HL-60 (cell line): ENCODE measurements at regions not wholly inside any gene's neighbourhood (a gene's known extent, or its start where the extent isn't known, plus 50 kb on each side); places are given as distances from the start of the nearest gene placed in this dataset.

Source experiments
- DNase-seq, 2 experiments: peaks; one replicate each; pipeline ENCODE4 v3.0.0-alpha.2; 2010 to 2020; ENCODE audit warnings: low read depth in 1 of 2, low spot score in 1 of 2
- H3K27ac ChIP-seq: fragments of 250-450 bp; sonication (Bioruptor Pico); replicated peaks from 2 replicates; pipeline ENCODE4 v1.5.1; 2020; ENCODE audit warnings: mild to moderate bottlenecking, moderate library complexity
- H3K27me3 ChIP-seq: fragments of 250-450 bp; sonication (Bioruptor Pico); 2 replicates; pipeline ENCODE4 v1.5.1; 2021; ENCODE audit warnings: mild to moderate bottlenecking, moderate library complexity; ENCODE audit not compliant: insufficient read depth, poor library complexity, severe bottlenecking
- H3K4me3 ChIP-seq: replicated peaks from 2 replicates; pipeline ENCODE4 v1.5.1; 2011; ENCODE audit warnings: mild to moderate bottlenecking, control low read depth, low read length; ENCODE audit not compliant: insufficient read depth
- GABPA ChIP-seq: IDR thresholded peaks from 2 replicates; pipeline ENCODE4 v1.6.1; 2012; ENCODE audit warnings: low read depth
- POLR2AphosphoS5 ChIP-seq: IDR thresholded peaks from 2 replicates; pipeline ENCODE4 v1.6.1; 2012; ENCODE audit warnings: low read depth
- SPI1 ChIP-seq: IDR thresholded peaks from 2 replicates; pipeline ENCODE4 v1.6.1; 2012; ENCODE audit warnings: low read depth, mild to moderate bottlenecking, borderline replicate concordance
- TF ChIP-seq, protein P1 (sequence below): IDR thresholded peaks from one replicate; pipeline ENCODE4 v1.5.1; 2011; ENCODE audit warnings: low read length, control low read depth, inconsistent platforms; ENCODE audit not compliant: insufficient read depth
- TF ChIP-seq, protein P2 (sequence below): IDR thresholded peaks from 2 replicates; pipeline ENCODE4 v1.6.1; 2012; ENCODE audit warnings: low read depth; ENCODE audit not compliant: insufficient replicate concordance

DNA sequence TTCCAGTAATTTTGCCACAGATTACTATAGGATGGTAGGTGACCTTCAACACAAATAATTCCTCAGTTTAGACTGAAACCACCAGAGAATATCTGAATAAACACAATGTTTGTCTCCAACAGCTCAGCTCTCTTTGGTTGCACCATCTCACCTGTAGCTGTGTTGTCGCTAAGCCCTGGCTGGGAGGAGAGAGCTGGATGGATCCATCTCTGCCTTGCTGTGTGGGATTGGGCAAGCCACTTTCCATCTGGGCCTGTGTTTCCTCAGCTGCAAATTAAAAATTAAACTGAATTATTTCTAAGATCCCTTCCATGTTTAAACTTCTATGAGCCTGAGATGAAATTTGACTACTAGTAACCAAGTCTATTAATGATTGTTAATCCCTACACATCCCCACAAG, 310.2 kb downstream of the FBXW7 start:
- DNase-seq, result no peak
- no peak overlapping the region for H3K4me3 ChIP-seq
- no peaks in the 10 kb centered on the region for H3K27me3 ChIP-seq
- H3K27ac ChIP-seq, result no peak overlapping the region
- TF ChIP-seq, protein P1, sequence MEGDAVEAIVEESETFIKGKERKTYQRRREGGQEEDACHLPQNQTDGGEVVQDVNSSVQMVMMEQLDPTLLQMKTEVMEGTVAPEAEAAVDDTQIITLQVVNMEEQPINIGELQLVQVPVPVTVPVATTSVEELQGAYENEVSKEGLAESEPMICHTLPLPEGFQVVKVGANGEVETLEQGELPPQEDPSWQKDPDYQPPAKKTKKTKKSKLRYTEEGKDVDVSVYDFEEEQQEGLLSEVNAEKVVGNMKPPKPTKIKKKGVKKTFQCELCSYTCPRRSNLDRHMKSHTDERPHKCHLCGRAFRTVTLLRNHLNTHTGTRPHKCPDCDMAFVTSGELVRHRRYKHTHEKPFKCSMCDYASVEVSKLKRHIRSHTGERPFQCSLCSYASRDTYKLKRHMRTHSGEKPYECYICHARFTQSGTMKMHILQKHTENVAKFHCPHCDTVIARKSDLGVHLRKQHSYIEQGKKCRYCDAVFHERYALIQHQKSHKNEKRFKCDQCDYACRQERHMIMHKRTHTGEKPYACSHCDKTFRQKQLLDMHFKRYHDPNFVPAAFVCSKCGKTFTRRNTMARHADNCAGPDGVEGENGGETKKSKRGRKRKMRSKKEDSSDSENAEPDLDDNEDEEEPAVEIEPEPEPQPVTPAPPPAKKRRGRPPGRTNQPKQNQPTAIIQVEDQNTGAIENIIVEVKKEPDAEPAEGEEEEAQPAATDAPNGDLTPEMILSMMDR, result no peak
- TF ChIP-seq GABPA (no peak), SPI1 (no peak), POLR2AphosphoS5 (no peak)
- TF ChIP-seq, protein P2, sequence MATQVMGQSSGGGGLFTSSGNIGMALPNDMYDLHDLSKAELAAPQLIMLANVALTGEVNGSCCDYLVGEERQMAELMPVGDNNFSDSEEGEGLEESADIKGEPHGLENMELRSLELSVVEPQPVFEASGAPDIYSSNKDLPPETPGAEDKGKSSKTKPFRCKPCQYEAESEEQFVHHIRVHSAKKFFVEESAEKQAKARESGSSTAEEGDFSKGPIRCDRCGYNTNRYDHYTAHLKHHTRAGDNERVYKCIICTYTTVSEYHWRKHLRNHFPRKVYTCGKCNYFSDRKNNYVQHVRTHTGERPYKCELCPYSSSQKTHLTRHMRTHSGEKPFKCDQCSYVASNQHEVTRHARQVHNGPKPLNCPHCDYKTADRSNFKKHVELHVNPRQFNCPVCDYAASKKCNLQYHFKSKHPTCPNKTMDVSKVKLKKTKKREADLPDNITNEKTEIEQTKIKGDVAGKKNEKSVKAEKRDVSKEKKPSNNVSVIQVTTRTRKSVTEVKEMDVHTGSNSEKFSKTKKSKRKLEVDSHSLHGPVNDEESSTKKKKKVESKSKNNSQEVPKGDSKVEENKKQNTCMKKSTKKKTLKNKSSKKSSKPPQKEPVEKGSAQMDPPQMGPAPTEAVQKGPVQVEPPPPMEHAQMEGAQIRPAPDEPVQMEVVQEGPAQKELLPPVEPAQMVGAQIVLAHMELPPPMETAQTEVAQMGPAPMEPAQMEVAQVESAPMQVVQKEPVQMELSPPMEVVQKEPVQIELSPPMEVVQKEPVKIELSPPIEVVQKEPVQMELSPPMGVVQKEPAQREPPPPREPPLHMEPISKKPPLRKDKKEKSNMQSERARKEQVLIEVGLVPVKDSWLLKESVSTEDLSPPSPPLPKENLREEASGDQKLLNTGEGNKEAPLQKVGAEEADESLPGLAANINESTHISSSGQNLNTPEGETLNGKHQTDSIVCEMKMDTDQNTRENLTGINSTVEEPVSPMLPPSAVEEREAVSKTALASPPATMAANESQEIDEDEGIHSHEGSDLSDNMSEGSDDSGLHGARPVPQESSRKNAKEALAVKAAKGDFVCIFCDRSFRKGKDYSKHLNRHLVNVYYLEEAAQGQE, result no peak

DNA sequence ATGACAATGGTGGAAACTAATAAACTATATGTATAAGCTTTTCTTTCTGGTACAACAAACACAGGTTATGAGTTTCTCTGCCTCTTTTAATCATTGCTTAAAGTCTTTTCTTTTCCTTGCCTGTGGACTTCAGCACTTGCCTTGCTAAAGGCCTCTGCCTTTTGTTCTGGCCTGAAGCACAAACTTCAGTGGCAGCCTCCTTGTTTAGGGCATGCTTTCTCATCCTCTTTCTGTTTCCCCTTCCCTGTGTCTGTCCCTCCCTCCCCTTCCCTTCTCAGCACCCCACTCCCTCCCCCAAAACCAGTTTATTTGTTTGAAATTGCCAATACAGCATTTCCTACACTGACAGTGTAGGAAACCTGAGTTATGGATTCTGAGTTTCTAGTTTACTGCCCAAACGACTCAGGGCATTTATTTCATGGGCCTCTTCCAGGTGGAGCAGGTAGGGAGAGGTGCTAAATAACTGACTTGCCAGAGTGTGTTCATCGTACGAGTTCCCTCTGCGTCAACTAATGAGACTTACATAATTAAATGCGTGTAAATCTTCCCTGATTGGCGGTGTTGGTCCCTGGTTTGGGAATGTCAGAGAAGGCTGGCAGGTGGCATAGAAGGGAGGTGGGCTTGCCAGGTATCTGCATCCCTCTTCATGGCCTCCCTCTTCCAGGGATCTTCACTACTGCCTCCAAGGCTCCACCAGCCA, 311.0 kb downstream of the FBXW7 start:
- Histone ChIP-seq H3K27me3 (no peaks in the 10 kb centered on the region), H3K4me3 (no peak overlapping the region), H3K27ac (no peak overlapping the region)
- no peak for DNase-seq
- TF ChIP-seq, protein P2, result no peak
- TF ChIP-seq, protein P1, result no peak
- no peak for TF ChIP-seq SPI1

DNA sequence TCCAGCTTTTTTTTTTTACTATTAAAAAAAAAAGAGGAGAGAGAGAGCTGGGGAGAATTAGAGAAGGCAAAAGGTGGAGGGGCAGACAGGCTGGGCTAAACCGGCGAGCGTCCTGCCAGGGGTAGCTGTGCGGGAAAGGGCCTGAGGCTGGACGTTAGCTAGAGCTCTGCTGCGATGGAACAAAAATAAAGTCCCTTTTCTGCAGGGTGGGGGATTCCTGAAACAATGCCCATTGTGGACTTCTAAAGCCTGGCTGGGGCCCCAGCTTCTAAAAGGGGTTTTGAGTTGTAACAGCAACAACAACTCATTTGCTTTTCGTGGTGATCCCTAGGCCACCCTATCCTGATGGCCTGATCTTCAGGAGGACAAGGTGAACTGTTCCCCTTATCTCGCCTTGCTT, 311.7 kb downstream of the FBXW7 start:
- Histone ChIP-seq H3K27ac (no peak overlapping the region), H3K4me3 (no peak overlapping the region), H3K27me3 (no peaks in the 10 kb centered on the region)
- no peak for TF ChIP-seq SPI1
- no peak for TF ChIP-seq POLR2AphosphoS5
- TF ChIP-seq GABPA, result no peak
- TF ChIP-seq, protein P2, result no peak
- TF ChIP-seq, protein P1, result no peak
- no peak for DNase-seq
